Activated CD8-positive, alpha-beta memory T cell treated with anti-CD3 and anti-CD28 coated beads, Interleukin-2, amount 50 U/mL, for 4 hours (primary cell): ENCODE measurements at regions not wholly inside any gene's neighbourhood (a gene's known extent, or its start where the extent isn't known, plus 50 kb on each side); places are given as distances from the start of the nearest gene placed in this dataset.
A peak's percentile ranks its signal among the peaks of the same experiment; 100 is the strongest.

Experiments used
- DNase-seq: peaks from one replicate; pipeline ENCODE4 v3.0.0-alpha.2; 2020

- no peak for DNase-seq
These were observed 81.4 kb upstream of the DUSP22 start for GRCh38 chr6:210778-211374.

- DNase-seq, result no peak
These were observed 80.3 kb upstream of the DUSP22 start for GRCh38 chr6:211871-212497.

- no peak for DNase-seq
These were observed 79.0 kb upstream of the DUSP22 start for GRCh38 chr6:213284-213683.

- DNase-seq, result no peak
These were observed 77.9 kb upstream of the DUSP22 start for GRCh38 chr6:214428-214827.

- peak; percentile 66 for DNase-seq
These were observed 76.8 kb upstream of the DUSP22 start for GRCh38 chr6:215335-216034.

GRCh38 chr6:217048-217659 is 75.1 kb upstream of the DUSP22 start:
- DNase-seq, result peak; percentile 43

GRCh38 chr6:218153-219018 is 73.9 kb upstream of the DUSP22 start:
- no peak for DNase-seq

GRCh38 chr6:219019-219570 is 73.2 kb upstream of the DUSP22 start:
- no peak for DNase-seq

GRCh38 chr6:219641-220198 is 72.6 kb upstream of the DUSP22 start:
- DNase-seq, result no peak

GRCh38 chr6:220312-220711 is 72.0 kb upstream of the DUSP22 start:
- DNase-seq, result no peak

- no peak for DNase-seq
These were observed 71.4 kb upstream of the DUSP22 start for GRCh38 chr6:220721-221475.

- DNase-seq, result no peak
These were observed 70.5 kb upstream of the DUSP22 start for GRCh38 chr6:221531-222349.

- DNase-seq, result no peak
These were observed 69.8 kb upstream of the DUSP22 start for GRCh38 chr6:222468-222867.

- DNase-seq, result no peak
These were observed 69.2 kb upstream of the DUSP22 start for GRCh38 chr6:223136-223535.

GRCh38 chr6:223763-224162 is 68.5 kb upstream of the DUSP22 start:
- no peak for DNase-seq

GRCh38 chr6:224350-224749 is 67.9 kb upstream of the DUSP22 start:
- DNase-seq, result no peak

- DNase-seq, result peak; percentile 70
These were observed 67.1 kb upstream of the DUSP22 start for GRCh38 chr6:225121-225721.

- no peak for DNase-seq
These were observed 66.4 kb upstream of the DUSP22 start for GRCh38 chr6:225907-226306.

GRCh38 chr6:226516-227073 is 65.7 kb upstream of the DUSP22 start:
- DNase-seq, result no peak
